Smooth muscle cell (in vitro differentiated cells): ENCODE measurements at regions not wholly inside any gene's neighbourhood (a gene's known extent, or its start where the extent isn't known, plus 50 kb on each side); places are given as distances from the start of the nearest gene placed in this dataset.
"Not testable (repeated sequence)": the region's sequence is repeated elsewhere in the genome, so short reads cannot be mapped to it uniquely, and the experiment has no call there.

ENCODE experiments used
- DNase-seq: peaks from one replicate; lab custom pipeline; 2025; ENCODE audit not compliant: unreplicated experiment; lab: John Stamatoyannopoulos, UW
- H2AFZ ChIP-seq: fragments of 200-600 bp; sonication (generic); 2 replicates; pipeline ENCODE4 v1.6.0; 2016; ENCODE audit warnings: antibody characterized with exemption, low read depth, mild to moderate bottlenecking
- H3F3A ChIP-seq: fragments of 200-600 bp; sonication (generic); 2 replicates; pipeline ENCODE4 v1.6.0; 2017; ENCODE audit warnings: antibody characterized with exemption, low read depth
- H3K27ac ChIP-seq: fragments of 200-600 bp; sonication (generic); 2 replicates; pipeline ENCODE4 v1.5.1; 2016; ENCODE audit warnings: low read depth, mild to moderate bottlenecking
- H3K27me3 ChIP-seq: fragments of 200-600 bp; sonication (generic); 2 replicates; pipeline ENCODE4 v1.6.1; 2016; ENCODE audit warnings: low read depth, mild to moderate bottlenecking
- H3K36me3 ChIP-seq: fragments of 200-600 bp; sonication (generic); 2 replicates; pipeline ENCODE4 v1.5.1; 2016; ENCODE audit warnings: low read depth
- H3K4me1 ChIP-seq: fragments of 200-600 bp; sonication (generic); 2 replicates; pipeline ENCODE4 v1.5.1; 2016; ENCODE audit warnings: low read depth
- H3K4me2 ChIP-seq: fragments of 200-600 bp; sonication (generic); 2 replicates; pipeline ENCODE4 v1.6.0; 2016; ENCODE audit warnings: mild to moderate bottlenecking
- H3K4me3 ChIP-seq: fragments of 200-600 bp; sonication (generic); 2 replicates; pipeline ENCODE4 v1.5.1; 2016; ENCODE audit warnings: mild to moderate bottlenecking
- H3K79me2 ChIP-seq: fragments of 200-600 bp; sonication (generic); 2 replicates; pipeline ENCODE4 v1.6.0; 2016; ENCODE audit warnings: low read depth, mild to moderate bottlenecking
- H3K9ac ChIP-seq: fragments of 200-600 bp; sonication (generic); 2 replicates; pipeline ENCODE4 v1.6.0; 2016; ENCODE audit warnings: low read depth
- H3K9me3 ChIP-seq: fragments of 200-600 bp; sonication (generic); replicated peaks from 2 replicates; pipeline ENCODE4 v1.5.1; 2016; ENCODE audit warnings: low read depth
- H4K20me1 ChIP-seq: fragments of 200-600 bp; sonication (generic); 2 replicates; pipeline ENCODE4 v1.6.0; 2016; ENCODE audit warnings: low read depth
- CTCF ChIP-seq: fragments of 200-600 bp; sonication (generic); IDR thresholded peaks from 2 replicates; pipeline ENCODE4 v1.5.1; 2017; ENCODE audit warnings: borderline replicate concordance, mild to moderate bottlenecking, antibody characterized with exemption; ENCODE audit not compliant: insufficient read depth, poor library complexity, severe bottlenecking
- WGBS: methylation state at CpG from one replicate; pipeline ENCODE4 v1.1.7; 2016; ENCODE audit warnings: low lambda C conversion rate; 5-methylcytosine and 5-hydroxymethylcytosine counted together

- peak; percentile 79 for TF ChIP-seq CTCF
- peak overlapping the region; percentile 34 for H3K4me3 ChIP-seq
- no peaks in the 10 kb centered on the region for H3K79me2 ChIP-seq
- no peaks in the 10 kb centered on the region for H3K9me3 ChIP-seq
- no peaks in the 10 kb centered on the region for H3K36me3 ChIP-seq
- no peaks in the 10 kb centered on the region for H3K4me1 ChIP-seq
- no peaks in the 10 kb centered on the region for H3F3A ChIP-seq
- H3K4me2 ChIP-seq = peak overlapping the region; percentile 82
- H3K27me3 ChIP-seq = no peaks in the 10 kb centered on the region
- H3K27ac ChIP-seq = no peak overlapping the region
- WGBS = 0% methylated on average over 7 of the region's 7 CpGs
- H3K9ac ChIP-seq = no peak overlapping the region
- H4K20me1 ChIP-seq = no peaks in the 10 kb centered on the region
- peak; percentile 23 for DNase-seq
- no peak overlapping the region for H2AFZ ChIP-seq
Measured at GRCh38 chr15:84142888-84143337, 92.7 kb upstream of the GOLGA6L4 start.

- Histone ChIP-seq H3K27me3 (no peaks in the 10 kb centered on the region), H3K4me1 (no peaks in the 10 kb centered on the region), H2AFZ (no peak overlapping the region), H3K79me2 (no peaks in the 10 kb centered on the region), H3K27ac (no peak overlapping the region), H3K9me3 (no peaks in the 10 kb centered on the region), H3K4me2 (no peak overlapping the region), H4K20me1 (no peaks in the 10 kb centered on the region), H3K36me3 (no peaks in the 10 kb centered on the region), H3F3A (no peaks in the 10 kb centered on the region), H3K4me3 (no peak overlapping the region), H3K9ac (no peak overlapping the region)
- DNase-seq = no peak
- no peak for TF ChIP-seq CTCF
- 93% methylated on average over 5 of the region's 5 CpGs for WGBS
Measured at GRCh38 chr15:84143753-84144314, 91.7 kb upstream of the GOLGA6L4 start.

- not testable (repeated sequence) for H3K27me3 ChIP-seq, H3K36me3 ChIP-seq, H3F3A ChIP-seq, H3K79me2 ChIP-seq, H2AFZ ChIP-seq, H3K4me3 ChIP-seq, H3K4me2 ChIP-seq, H3K9me3 ChIP-seq, H4K20me1 ChIP-seq, H3K27ac ChIP-seq, H3K9ac ChIP-seq, DNase-seq, H3K4me1 ChIP-seq
- 79% methylated on average over 8 of the region's 8 CpGs for WGBS
Measured at GRCh38 chr15:84144946-84145345, 90.6 kb upstream of the GOLGA6L4 start.

- not testable (repeated sequence) for H3K27ac ChIP-seq, H4K20me1 ChIP-seq, H3F3A ChIP-seq, H3K4me3 ChIP-seq, H3K9ac ChIP-seq, H2AFZ ChIP-seq, H3K27me3 ChIP-seq, H3K9me3 ChIP-seq, H3K4me1 ChIP-seq, H3K79me2 ChIP-seq, H3K36me3 ChIP-seq, H3K4me2 ChIP-seq, DNase-seq
- 90% methylated on average over 3 of the region's 3 CpGs for WGBS
Measured at GRCh38 chr15:84146299-84146698, 89.3 kb upstream of the GOLGA6L4 start.

GRCh38 chr15:84147307-84147706 lies 88.3 kb upstream of the GOLGA6L4 start:
- H3K4me3 ChIP-seq, H3K9ac ChIP-seq, DNase-seq, H3K36me3 ChIP-seq, H3K27ac ChIP-seq, H3K4me1 ChIP-seq, H3K4me2 ChIP-seq, H4K20me1 ChIP-seq, H3F3A ChIP-seq, H2AFZ ChIP-seq, H3K79me2 ChIP-seq, H3K9me3 ChIP-seq, H3K27me3 ChIP-seq: not testable (repeated sequence)
- 100% methylated on average over 1 of the region's 2 CpGs for WGBS
